Mesothelial cell of epicardium (in vitro differentiated cells): ENCODE measurements at regions not wholly inside any gene's neighbourhood (a gene's known extent, or its start where the extent isn't known, plus 50 kb on each side); places are given as distances from the start of the nearest gene placed in this dataset.
"Not testable (repeated sequence)": the region's sequence is repeated elsewhere in the genome, so short reads cannot be mapped to it uniquely, and the experiment has no call there.

Experiments used
- DNase-seq, 2 experiments: peaks; one replicate each; pipeline ENCODE4 v3.0.0; 2021; ENCODE audit warnings: low spot score in 2 of 2; ENCODE audit not compliant: unreplicated experiment in 2 of 2
- H3K27ac Mint-ChIP-seq: 2 replicates; pipeline ENCODE4 v1.8.0; 2021; ENCODE audit warnings: mixed read lengths
- H3K27me3 Mint-ChIP-seq: 2 replicates; pipeline ENCODE4 v1.8.0; 2021; ENCODE audit warnings: low read depth, mixed read lengths
- H3K36me3 Mint-ChIP-seq: 2 replicates; pipeline ENCODE4 v1.8.0; 2021; ENCODE audit warnings: mixed read lengths
- H3K4me1 Mint-ChIP-seq: 2 replicates; pipeline ENCODE4 v1.8.0; 2021; ENCODE audit warnings: mixed read lengths
- H3K4me3 Mint-ChIP-seq: 2 replicates; pipeline ENCODE4 v1.8.0; 2021; ENCODE audit warnings: mild to moderate bottlenecking, moderate library complexity, mixed read lengths
- H3K9me3 Mint-ChIP-seq: 2 replicates; pipeline ENCODE4 v1.8.0; 2021; ENCODE audit warnings: mixed read lengths
- CTCF ChIP-seq: fragments of 200-600 bp; sonication (generic); IDR thresholded peaks from one replicate; pipeline ENCODE4 v1.5.0; 2021; ENCODE audit warnings: antibody characterized with exemption; ENCODE audit not compliant: unreplicated experiment

DNA sequence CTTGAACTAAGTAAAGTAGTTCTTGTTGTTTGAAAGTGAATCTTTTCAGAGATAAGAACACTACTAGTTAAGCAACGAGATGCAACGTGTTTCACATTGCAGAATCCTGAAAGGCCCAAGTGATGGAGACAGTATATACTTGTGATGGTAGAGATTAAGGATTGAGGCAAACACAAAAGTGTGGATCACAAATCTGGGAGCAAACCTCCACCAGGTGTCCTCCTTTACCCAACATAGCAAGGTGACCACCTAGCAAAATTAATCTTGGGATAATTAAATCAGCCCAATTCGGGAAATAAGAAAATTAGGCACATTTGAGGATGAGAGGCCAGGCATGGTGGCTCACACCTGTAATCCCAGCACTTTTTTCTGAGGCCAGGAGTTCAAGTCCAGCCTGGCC lies 563.9 kb downstream of the DACH1 start:
- peaks cover 14% of the 10 kb centered on the region for H3K4me1 Mint-ChIP-seq
- no peaks in the 10 kb centered on the region for H3K36me3 Mint-ChIP-seq
- no peak overlapping the region for H3K4me3 Mint-ChIP-seq
- H3K27me3 Mint-ChIP-seq: no peaks in the 10 kb centered on the region
- no peak for DNase-seq
- TF ChIP-seq CTCF: no peak
- peaks cover 10% of the 10 kb centered on the region for H3K9me3 Mint-ChIP-seq
- H3K27ac Mint-ChIP-seq: no peak overlapping the region

DNA sequence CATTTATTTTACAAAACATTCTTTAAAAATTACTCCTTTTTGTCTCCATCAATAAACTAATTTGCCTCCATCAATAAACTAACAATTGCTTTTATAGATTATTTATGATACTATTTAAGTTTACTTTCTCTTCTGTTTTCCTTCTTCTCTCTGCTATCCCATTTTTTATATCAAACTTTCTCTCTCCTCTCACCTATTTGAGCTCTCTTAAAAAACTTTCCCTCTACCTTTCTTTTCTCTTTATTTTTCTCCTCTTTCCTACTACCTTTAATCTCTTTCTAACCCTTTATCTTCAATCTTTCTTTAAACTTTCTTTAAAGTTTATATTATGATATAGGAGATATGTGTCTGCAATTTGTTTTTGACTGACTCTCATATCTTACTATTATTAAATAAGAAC lies 566.4 kb downstream of the DACH1 start:
- no peak overlapping the region for H3K27ac Mint-ChIP-seq
- H3K36me3 Mint-ChIP-seq: no peaks in the 10 kb centered on the region

GRCh38 chr13:71291842-71292146 lies 575.2 kb downstream of the DACH1 start:
- Mint-ChIP-seq H3K27ac (peak overlapping the region; percentile 37), H3K4me1 (peaks cover 33% of the 10 kb centered on the region), H3K36me3 (peaks cover 3% of the 10 kb centered on the region), H3K27me3 (no peaks in the 10 kb centered on the region), H3K9me3 (no peaks in the 10 kb centered on the region), H3K4me3 (no peak overlapping the region)
- no peak for DNase-seq
- no peak for TF ChIP-seq CTCF

More for the DNA sequence above, 566.4 kb downstream of the DACH1 start:
- H3K9me3 Mint-ChIP-seq: peaks cover 14% of the 10 kb centered on the region
- H3K4me3 Mint-ChIP-seq: no peak overlapping the region
- H3K4me1 Mint-ChIP-seq: peaks cover 14% of the 10 kb centered on the region
- no peaks in the 10 kb centered on the region for H3K27me3 Mint-ChIP-seq
- no peak for DNase-seq
- TF ChIP-seq CTCF: no peak

- no peak for TF ChIP-seq CTCF
- peaks cover 4% of the 10 kb centered on the region for H3K9me3 Mint-ChIP-seq
- DNase-seq: no peak
- H3K4me3 Mint-ChIP-seq: no peak overlapping the region
- peaks cover 3% of the 10 kb centered on the region for H3K36me3 Mint-ChIP-seq
- no peaks in the 10 kb centered on the region for H3K27me3 Mint-ChIP-seq
- H3K27ac Mint-ChIP-seq: peak overlapping the region; percentile 37
- peaks cover 33% of the 10 kb centered on the region for H3K4me1 Mint-ChIP-seq
Measured at GRCh38 chr13:71290963-71291841, 575.8 kb downstream of the DACH1 start.

DNA sequence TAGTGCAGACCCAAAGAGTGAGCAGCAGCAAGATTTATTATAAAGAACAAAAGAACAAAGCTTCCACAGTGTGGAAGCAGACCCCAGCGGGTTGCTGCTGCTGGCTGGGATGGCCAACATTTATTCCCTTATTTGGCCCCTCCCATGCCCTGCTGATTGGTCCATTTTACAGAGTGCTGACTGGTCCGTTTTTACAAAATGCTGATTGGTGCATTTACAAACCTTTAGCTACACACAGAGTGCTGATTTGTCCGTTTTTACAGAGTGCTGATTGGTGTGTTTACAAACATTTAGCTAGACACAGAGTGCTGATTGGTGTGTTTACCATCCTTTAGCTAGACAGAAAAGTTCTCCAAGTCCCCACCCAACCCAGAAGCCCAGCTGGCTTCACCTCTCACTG lies 577.0 kb downstream of the DACH1 start:
- H3K27me3 Mint-ChIP-seq, H3K36me3 Mint-ChIP-seq, H3K4me3 Mint-ChIP-seq, DNase-seq, H3K27ac Mint-ChIP-seq, H3K9me3 Mint-ChIP-seq: not testable (repeated sequence)
- H3K4me1 Mint-ChIP-seq: peaks cover 33% of the 10 kb centered on the region

DNA sequence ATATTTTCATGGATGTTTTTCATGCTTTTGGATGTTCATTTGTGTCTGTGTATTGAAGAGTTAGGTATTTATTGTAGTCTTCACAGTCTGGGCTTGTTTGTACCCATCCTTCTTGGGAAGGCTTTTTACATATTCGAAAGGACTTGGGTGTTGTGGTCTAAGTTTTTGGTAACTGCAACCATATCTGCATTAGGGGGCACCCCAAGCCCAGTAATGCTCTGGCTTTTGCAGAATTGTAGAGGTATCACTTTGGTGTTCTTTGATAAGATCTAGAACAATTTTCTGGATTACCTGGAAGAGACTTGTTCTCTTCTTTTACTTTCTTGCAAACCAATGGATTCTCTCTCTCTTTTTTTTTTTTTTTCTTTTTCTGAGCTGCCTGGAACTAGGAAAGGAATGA lies 581.3 kb downstream of the DACH1 start:
- TF ChIP-seq CTCF: no peak
- peaks cover 8% of the 10 kb centered on the region for H3K36me3 Mint-ChIP-seq
- DNase-seq: no peak
- H3K27ac Mint-ChIP-seq: no peak overlapping the region
- H3K27me3 Mint-ChIP-seq: no peaks in the 10 kb centered on the region
- no peak overlapping the region for H3K4me3 Mint-ChIP-seq
- H3K4me1 Mint-ChIP-seq: peaks cover under 1% of the 10 kb centered on the region
- peaks cover 22% of the 10 kb centered on the region for H3K9me3 Mint-ChIP-seq
